Panc1 (cell line): ENCODE measurements at regions not wholly inside any gene's neighbourhood (a gene's known extent, or its start where the extent isn't known, plus 50 kb on each side); places are given as distances from the start of the nearest gene placed in this dataset.

Experiments used
- CTCF ChIP-seq: fragments of 450-650 bp; IDR thresholded peaks from 2 replicates; pipeline ENCODE4 v1.5.1; 2017; ENCODE audit warnings: mild to moderate bottlenecking
- POLR2AphosphoS5 ChIP-seq: IDR thresholded peaks from 2 replicates; pipeline ENCODE4 v1.6.1; 2012; ENCODE audit warnings: mild to moderate bottlenecking, low read depth, low read length, moderate library complexity
- SIN3A ChIP-seq: IDR thresholded peaks from 2 replicates; pipeline ENCODE4 v1.6.1; 2012; ENCODE audit warnings: low read depth, mild to moderate bottlenecking, low read length, moderate library complexity, borderline replicate concordance; ENCODE audit not compliant: insufficient read depth
- TCF7L2 ChIP-seq: IDR thresholded peaks from 2 replicates; pipeline ENCODE4 v1.6.1; 2011; ENCODE audit warnings: mild to moderate bottlenecking, low read depth, low read length, inconsistent platforms
- TF ChIP-seq, protein P1 (sequence below), 2 experiments: IDR thresholded peaks; 2 replicates each; pipeline ENCODE4 v1.6.1; 2011 to 2012; ENCODE audit warnings: low read depth in 2 of 2, control low read depth in 1 of 2, low read length in 1 of 2, mild to moderate bottlenecking in 1 of 2, moderate library complexity in 1 of 2; ENCODE audit not compliant: insufficient read depth in 1 of 2

GRCh38 chr4:156557920-156558319 is 413.7 kb downstream of the PDGFC start:
- no peak for TF ChIP-seq CTCF
- no peak for TF ChIP-seq TCF7L2
- TF ChIP-seq POLR2AphosphoS5, result no peak
- TF ChIP-seq, protein P1, sequence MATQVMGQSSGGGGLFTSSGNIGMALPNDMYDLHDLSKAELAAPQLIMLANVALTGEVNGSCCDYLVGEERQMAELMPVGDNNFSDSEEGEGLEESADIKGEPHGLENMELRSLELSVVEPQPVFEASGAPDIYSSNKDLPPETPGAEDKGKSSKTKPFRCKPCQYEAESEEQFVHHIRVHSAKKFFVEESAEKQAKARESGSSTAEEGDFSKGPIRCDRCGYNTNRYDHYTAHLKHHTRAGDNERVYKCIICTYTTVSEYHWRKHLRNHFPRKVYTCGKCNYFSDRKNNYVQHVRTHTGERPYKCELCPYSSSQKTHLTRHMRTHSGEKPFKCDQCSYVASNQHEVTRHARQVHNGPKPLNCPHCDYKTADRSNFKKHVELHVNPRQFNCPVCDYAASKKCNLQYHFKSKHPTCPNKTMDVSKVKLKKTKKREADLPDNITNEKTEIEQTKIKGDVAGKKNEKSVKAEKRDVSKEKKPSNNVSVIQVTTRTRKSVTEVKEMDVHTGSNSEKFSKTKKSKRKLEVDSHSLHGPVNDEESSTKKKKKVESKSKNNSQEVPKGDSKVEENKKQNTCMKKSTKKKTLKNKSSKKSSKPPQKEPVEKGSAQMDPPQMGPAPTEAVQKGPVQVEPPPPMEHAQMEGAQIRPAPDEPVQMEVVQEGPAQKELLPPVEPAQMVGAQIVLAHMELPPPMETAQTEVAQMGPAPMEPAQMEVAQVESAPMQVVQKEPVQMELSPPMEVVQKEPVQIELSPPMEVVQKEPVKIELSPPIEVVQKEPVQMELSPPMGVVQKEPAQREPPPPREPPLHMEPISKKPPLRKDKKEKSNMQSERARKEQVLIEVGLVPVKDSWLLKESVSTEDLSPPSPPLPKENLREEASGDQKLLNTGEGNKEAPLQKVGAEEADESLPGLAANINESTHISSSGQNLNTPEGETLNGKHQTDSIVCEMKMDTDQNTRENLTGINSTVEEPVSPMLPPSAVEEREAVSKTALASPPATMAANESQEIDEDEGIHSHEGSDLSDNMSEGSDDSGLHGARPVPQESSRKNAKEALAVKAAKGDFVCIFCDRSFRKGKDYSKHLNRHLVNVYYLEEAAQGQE (IDR thresholded peaks at IDR 0.05; ENCODE audit: insufficient read depth in 1 of 2, low read depth in 2 of 2, low read length in 1 of 2), result no peak
- no peak for TF ChIP-seq SIN3A
